Dedifferentiated amniotic fluid mesenchymal stem cell (primary cell): ENCODE measurements at regions not wholly inside any gene's neighbourhood (a gene's known extent, or its start where the extent isn't known, plus 50 kb on each side); places are given as distances from the start of the nearest gene placed in this dataset.
"Not testable (repeated sequence)": the region's sequence is repeated elsewhere in the genome, so short reads cannot be mapped to it uniquely, and the experiment has no call there.

Experiments
- DNase-seq: peaks from one replicate; pipeline ENCODE4 v3.0.0-alpha.2; 2016; ENCODE audit errors: extremely low spot score

- DNase-seq, result not testable (repeated sequence)
Measured at GRCh38 chr13:52565324-52565723, 76.9 kb upstream of the HNRNPA1L2 start.

DNA sequence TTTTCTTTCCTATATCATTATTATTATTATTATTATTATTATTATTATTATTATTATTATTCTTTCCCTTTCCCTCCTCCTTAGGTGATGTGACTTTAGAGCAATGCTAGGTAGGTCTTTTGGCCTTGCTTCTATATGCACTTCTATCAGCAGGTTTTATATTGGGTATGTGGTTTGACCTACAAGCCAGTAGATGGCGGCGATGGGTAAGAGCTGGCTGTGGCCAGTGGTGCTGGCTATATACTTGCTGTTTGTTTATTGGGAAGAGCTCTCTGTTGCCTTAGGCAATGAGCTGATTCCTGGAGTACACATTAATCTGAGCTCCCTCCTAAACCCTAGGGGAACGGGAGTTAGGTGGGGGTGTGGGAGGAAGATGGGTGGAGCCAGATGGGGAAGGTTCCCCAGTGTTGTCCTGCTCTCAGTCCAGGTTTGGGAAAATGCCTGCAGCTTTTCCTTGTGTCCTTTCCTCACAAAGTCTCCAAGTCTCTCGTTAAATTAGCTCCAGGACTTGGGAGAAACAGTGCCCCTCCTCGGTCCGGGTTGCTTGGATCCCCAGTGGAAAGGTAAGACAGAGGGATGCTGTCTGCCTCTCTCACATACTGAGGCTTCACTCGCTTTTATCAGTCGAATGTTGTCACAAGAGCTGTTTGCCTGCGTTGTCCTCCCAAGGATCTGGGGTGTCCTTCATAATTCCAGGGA is 72.2 kb upstream of the HNRNPA1L2 start:
- peak; percentile 54 for DNase-seq

GRCh38 chr13:52571163-52571562 is 71.1 kb upstream of the HNRNPA1L2 start:
- DNase-seq, result not testable (repeated sequence)

DNA sequence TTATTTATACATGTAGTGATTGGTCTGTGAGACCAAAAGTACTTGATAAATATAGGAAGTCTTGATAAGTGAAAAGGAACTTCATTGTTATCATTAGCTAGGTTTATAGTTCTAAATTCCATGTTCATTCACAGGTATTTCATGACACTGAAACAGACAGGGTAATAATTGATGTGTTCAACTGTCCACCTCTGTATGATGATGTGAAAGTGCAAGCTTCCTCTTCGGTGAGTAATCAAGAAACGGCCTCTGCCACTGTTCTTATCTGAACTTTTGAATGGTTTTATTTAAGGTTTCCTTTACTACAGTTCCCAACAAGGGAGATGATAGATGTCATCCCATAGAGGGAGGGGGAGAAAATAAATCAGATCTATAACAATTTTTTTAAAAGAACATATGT is 59.3 kb upstream of the HNRNPA1L2 start:
- not testable (repeated sequence) for DNase-seq
